WTC11 (cell line): ENCODE measurements at regions not wholly inside any gene's neighbourhood (a gene's known extent, or its start where the extent isn't known, plus 50 kb on each side); places are given as distances from the start of the nearest gene placed in this dataset.

Experiments used
- ATAC-seq: fragments of 200-7000 bp; cut with Tn5 transposase; 2 replicates; pipeline ENCODE4 v1.10.0; 2021; ENCODE audit warnings: mild to moderate bottlenecking, moderate library complexity
- CTCF ChIA-PET: fragments of 300-600 bp; sonication (Branson Sonifier 250); formaldehyde crosslinking; loops from one replicate; lab custom pipeline; 2021; ENCODE audit warnings: antibody characterized with exemption; lab: Charles Lee
- POLR2A ChIA-PET: fragments of 350-600 bp; sonication (Branson Sonifier 250); formaldehyde crosslinking; loops from one replicate; lab custom pipeline; 2021; ENCODE audit warnings: antibody characterized with exemption; lab: Charles Lee
- DNase-seq: peaks from one replicate; pipeline ENCODE4 v3.0.0; 2021; ENCODE audit warnings: low spot score
- H3K27ac Mint-ChIP-seq: 2 replicates; pipeline ENCODE4 v1.8.0; 2021; ENCODE audit warnings: mixed read lengths
- H3K27me3 Mint-ChIP-seq: 2 replicates; pipeline ENCODE4 v1.8.0; 2021; ENCODE audit warnings: low read depth, mild to moderate bottlenecking, moderate library complexity, mixed read lengths
- H3K36me3 Mint-ChIP-seq: 2 replicates; pipeline ENCODE4 v1.8.0; 2021; ENCODE audit warnings: mixed read lengths
- H3K4me1 Mint-ChIP-seq: 2 replicates; pipeline ENCODE4 v1.8.0; 2022; ENCODE audit warnings: mixed read lengths
- H3K4me3 Mint-ChIP-seq: 2 replicates; pipeline ENCODE4 v1.8.0; 2021; ENCODE audit warnings: mild to moderate bottlenecking, moderate library complexity, mixed read lengths
- H3K9me3 Mint-ChIP-seq: 2 replicates; pipeline ENCODE4 v1.8.0; 2021; ENCODE audit warnings: mixed read lengths
- CBFB ChIP-seq: sonication (generic); formaldehyde crosslinking; IDR thresholded peaks from 2 replicates; pipeline ENCODE4 v1.8.1; 2022; ENCODE audit warnings: mild to moderate bottlenecking, low read depth, missing genetic modification reagents
- GRHL2 ChIP-seq: fragments of 250-450 bp; sonication (Bioruptor Pico); IDR thresholded peaks from 2 replicates; pipeline ENCODE4 v1.8.0; 2022; ENCODE audit warnings: mild to moderate bottlenecking, moderate library complexity; ENCODE audit not compliant: insufficient replicate concordance, severe bottlenecking
- IRF2 ChIP-seq: sonication (generic); formaldehyde crosslinking; IDR thresholded peaks from 2 replicates; pipeline ENCODE4 v1.8.0; 2022; ENCODE audit warnings: low read depth, missing genetic modification reagents, borderline replicate concordance
- MYBL2 ChIP-seq: sonication (generic); formaldehyde crosslinking; IDR thresholded peaks from 2 replicates; pipeline ENCODE4 v1.8.1; 2023; ENCODE audit warnings: mild to moderate bottlenecking, moderate library complexity, missing genetic modification reagents
- NFATC4 ChIP-seq: fragments of 250-450 bp; sonication (Bioruptor Pico); IDR thresholded peaks from 2 replicates; pipeline ENCODE4 v1.9.0; 2021; ENCODE audit warnings: mild to moderate bottlenecking
- NR3C1 ChIP-seq: sonication (generic); formaldehyde crosslinking; conservative IDR thresholded peaks from 2 replicates; pipeline ENCODE4 v1.8.1; 2023; ENCODE audit warnings: low read depth, mild to moderate bottlenecking, missing genetic modification reagents
- PRRX2 ChIP-seq: fragments of 250-450 bp; sonication (Bioruptor Pico); IDR thresholded peaks from 2 replicates; pipeline ENCODE4 v1.8.0; 2021; ENCODE audit warnings: mild to moderate bottlenecking
- RORB ChIP-seq: fragments of 250-450 bp; sonication (Bioruptor Pico); IDR thresholded peaks from 2 replicates; pipeline ENCODE4 v1.9.0; 2021; ENCODE audit warnings: mild to moderate bottlenecking
- TEAD4 ChIP-seq: sonication (generic); formaldehyde crosslinking; IDR thresholded peaks from 2 replicates; pipeline ENCODE4 v1.8.0; 2022; ENCODE audit warnings: mild to moderate bottlenecking, missing genetic modification reagents
- TP53 ChIP-seq: sonication (generic); formaldehyde crosslinking; IDR thresholded peaks from 2 replicates; pipeline ENCODE4 v1.8.1; 2023; ENCODE audit warnings: mild to moderate bottlenecking, missing genetic modification reagents
- ZNF317 ChIP-seq: sonication (generic); formaldehyde crosslinking; IDR thresholded peaks from 2 replicates; pipeline ENCODE4 v1.8.1; 2023; ENCODE audit warnings: low read depth, mild to moderate bottlenecking, moderate library complexity, missing genetic modification reagents, borderline replicate concordance
- ZNF396 ChIP-seq: fragments of 250-450 bp; sonication (Bioruptor Pico); IDR thresholded peaks from 2 replicates; pipeline ENCODE4 v1.8.0; 2021; ENCODE audit warnings: mild to moderate bottlenecking, moderate library complexity, borderline replicate concordance
- ZNF423 ChIP-seq: fragments of 250-450 bp; sonication (Bioruptor Pico); IDR thresholded peaks from 2 replicates; pipeline ENCODE4 v2.1.2; 2022; ENCODE audit warnings: mild to moderate bottlenecking, moderate library complexity
- TF ChIP-seq, protein P1 (sequence below): fragments of 250-450 bp; sonication (Bioruptor Pico); IDR thresholded peaks from 2 replicates; pipeline ENCODE4 v1.9.0; 2021; ENCODE audit warnings: mild to moderate bottlenecking, borderline replicate concordance
- TF ChIP-seq, protein P2 (sequence below): sonication (generic); formaldehyde crosslinking; IDR thresholded peaks from 2 replicates; pipeline ENCODE4 v1.8.1; 2022; ENCODE audit warnings: low read depth, missing genetic modification reagents, borderline replicate concordance
- TF ChIP-seq, protein P3 (sequence below): sonication (generic); formaldehyde crosslinking; conservative IDR thresholded peaks from 2 replicates; pipeline ENCODE4 v1.8.1; 2022; ENCODE audit warnings: mild to moderate bottlenecking, missing genetic modification reagents
- TF ChIP-seq, protein P4 (sequence below): sonication (generic); formaldehyde crosslinking; IDR thresholded peaks from 2 replicates; pipeline ENCODE4 v1.8.0; 2022; ENCODE audit warnings: mild to moderate bottlenecking, missing genetic modification reagents
- TF ChIP-seq, protein P5 (sequence below): sonication (generic); formaldehyde crosslinking; IDR thresholded peaks from 2 replicates; pipeline ENCODE4 v1.8.1; 2023; ENCODE audit warnings: mild to moderate bottlenecking, missing genetic modification reagents, moderate library complexity

DNA sequence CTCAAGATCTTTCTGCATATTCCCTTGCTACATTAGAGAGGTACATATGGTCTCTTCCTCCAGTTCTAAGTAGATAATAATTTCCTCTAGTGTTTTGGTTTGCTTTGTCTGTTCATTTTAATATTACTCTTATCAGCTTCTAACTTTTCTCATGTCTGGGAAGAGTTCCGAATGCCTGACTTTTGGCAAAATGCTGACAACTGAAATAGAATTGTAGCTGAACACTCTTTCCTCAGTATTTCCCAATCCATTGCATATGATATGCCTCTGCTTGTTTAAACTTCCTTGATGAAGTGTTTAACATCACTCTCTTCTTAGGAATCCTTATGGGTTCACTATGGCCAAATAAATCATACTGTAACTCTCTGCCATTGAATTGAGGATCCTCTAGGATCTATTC lies 1510.1 kb downstream of the MRPL39 start:
- H3K27ac Mint-ChIP-seq = no peak overlapping the region
- no peak for ATAC-seq
- ChIA-PET POLR2A (interaction anchor here (0.6 kb wide), 1 partner anchor 25 kb away, joined by 3 read pairs; no protein-coding TSS in a partner anchor), CTCF (no interaction called here)
- H3K4me1 Mint-ChIP-seq = no peaks in the 10 kb centered on the region
- DNase-seq = no peak
- H3K36me3 Mint-ChIP-seq = peaks cover 32% of the 10 kb centered on the region
- no peak overlapping the region for H3K4me3 Mint-ChIP-seq
- no peaks in the 10 kb centered on the region for H3K27me3 Mint-ChIP-seq
- peaks cover 63% of the 10 kb centered on the region for H3K9me3 Mint-ChIP-seq
- TF ChIP-seq MYBL2 (CRISPR knock-in tag) (no peak), NR3C1 (no peak), ZNF396 (no peak), TP53 (CRISPR knock-in tag) (no peak), ZNF317 (CRISPR knock-in tag) (no peak), GRHL2 (CRISPR knock-in tag) (no peak), IRF2 (CRISPR knock-in tag) (no peak), PRRX2 (CRISPR knock-in tag) (no peak)
- TF ChIP-seq, protein P1, sequence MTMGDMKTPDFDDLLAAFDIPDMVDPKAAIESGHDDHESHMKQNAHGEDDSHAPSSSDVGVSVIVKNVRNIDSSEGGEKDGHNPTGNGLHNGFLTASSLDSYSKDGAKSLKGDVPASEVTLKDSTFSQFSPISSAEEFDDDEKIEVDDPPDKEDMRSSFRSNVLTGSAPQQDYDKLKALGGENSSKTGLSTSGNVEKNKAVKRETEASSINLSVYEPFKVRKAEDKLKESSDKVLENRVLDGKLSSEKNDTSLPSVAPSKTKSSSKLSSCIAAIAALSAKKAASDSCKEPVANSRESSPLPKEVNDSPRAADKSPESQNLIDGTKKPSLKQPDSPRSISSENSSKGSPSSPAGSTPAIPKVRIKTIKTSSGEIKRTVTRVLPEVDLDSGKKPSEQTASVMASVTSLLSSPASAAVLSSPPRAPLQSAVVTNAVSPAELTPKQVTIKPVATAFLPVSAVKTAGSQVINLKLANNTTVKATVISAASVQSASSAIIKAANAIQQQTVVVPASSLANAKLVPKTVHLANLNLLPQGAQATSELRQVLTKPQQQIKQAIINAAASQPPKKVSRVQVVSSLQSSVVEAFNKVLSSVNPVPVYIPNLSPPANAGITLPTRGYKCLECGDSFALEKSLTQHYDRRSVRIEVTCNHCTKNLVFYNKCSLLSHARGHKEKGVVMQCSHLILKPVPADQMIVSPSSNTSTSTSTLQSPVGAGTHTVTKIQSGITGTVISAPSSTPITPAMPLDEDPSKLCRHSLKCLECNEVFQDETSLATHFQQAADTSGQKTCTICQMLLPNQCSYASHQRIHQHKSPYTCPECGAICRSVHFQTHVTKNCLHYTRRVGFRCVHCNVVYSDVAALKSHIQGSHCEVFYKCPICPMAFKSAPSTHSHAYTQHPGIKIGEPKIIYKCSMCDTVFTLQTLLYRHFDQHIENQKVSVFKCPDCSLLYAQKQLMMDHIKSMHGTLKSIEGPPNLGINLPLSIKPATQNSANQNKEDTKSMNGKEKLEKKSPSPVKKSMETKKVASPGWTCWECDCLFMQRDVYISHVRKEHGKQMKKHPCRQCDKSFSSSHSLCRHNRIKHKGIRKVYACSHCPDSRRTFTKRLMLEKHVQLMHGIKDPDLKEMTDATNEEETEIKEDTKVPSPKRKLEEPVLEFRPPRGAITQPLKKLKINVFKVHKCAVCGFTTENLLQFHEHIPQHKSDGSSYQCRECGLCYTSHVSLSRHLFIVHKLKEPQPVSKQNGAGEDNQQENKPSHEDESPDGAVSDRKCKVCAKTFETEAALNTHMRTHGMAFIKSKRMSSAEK (CRISPR knock-in tag) = no peak
- TF ChIP-seq, protein P2, sequence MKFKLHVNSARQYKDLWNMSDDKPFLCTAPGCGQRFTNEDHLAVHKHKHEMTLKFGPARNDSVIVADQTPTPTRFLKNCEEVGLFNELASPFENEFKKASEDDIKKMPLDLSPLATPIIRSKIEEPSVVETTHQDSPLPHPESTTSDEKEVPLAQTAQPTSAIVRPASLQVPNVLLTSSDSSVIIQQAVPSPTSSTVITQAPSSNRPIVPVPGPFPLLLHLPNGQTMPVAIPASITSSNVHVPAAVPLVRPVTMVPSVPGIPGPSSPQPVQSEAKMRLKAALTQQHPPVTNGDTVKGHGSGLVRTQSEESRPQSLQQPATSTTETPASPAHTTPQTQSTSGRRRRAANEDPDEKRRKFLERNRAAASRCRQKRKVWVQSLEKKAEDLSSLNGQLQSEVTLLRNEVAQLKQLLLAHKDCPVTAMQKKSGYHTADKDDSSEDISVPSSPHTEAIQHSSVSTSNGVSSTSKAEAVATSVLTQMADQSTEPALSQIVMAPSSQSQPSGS (CRISPR knock-in tag) = no peak
- TF ChIP-seq, protein P3, sequence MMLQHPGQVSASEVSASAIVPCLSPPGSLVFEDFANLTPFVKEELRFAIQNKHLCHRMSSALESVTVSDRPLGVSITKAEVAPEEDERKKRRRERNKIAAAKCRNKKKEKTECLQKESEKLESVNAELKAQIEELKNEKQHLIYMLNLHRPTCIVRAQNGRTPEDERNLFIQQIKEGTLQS (CRISPR knock-in tag) = no peak
- TF ChIP-seq, protein P4, sequence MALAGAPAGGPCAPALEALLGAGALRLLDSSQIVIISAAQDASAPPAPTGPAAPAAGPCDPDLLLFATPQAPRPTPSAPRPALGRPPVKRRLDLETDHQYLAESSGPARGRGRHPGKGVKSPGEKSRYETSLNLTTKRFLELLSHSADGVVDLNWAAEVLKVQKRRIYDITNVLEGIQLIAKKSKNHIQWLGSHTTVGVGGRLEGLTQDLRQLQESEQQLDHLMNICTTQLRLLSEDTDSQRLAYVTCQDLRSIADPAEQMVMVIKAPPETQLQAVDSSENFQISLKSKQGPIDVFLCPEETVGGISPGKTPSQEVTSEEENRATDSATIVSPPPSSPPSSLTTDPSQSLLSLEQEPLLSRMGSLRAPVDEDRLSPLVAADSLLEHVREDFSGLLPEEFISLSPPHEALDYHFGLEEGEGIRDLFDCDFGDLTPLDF (CRISPR knock-in tag) = no peak

DNA sequence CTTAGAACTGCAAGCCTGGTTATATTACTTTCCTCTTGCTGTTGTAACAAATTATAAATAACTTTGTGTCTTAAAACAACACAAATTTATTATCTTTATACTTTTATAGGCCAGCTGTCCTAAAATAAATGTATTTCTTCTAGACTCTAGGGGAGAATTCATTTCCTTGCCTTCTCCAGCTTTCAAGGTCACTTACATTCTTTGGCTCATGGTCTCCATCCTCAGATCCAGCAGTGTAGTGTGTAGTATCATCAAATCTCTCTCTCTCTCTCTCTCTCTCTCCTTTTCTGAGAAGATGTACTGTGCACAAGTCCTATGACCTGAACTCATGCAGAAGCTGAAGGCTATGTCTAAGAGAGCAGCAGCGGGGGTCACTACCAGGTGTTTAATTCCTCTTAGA lies 1510.6 kb downstream of the MRPL39 start:
- Mint-ChIP-seq H3K27ac (no peak overlapping the region), H3K27me3 (no peaks in the 10 kb centered on the region; the same call in 1 of the 2 replicates), H3K9me3 (peaks cover 67% of the 10 kb centered on the region), H3K4me1 (no peaks in the 10 kb centered on the region)
- CTCF ChIA-PET = no interaction called here
- no peak for ATAC-seq
- POLR2A ChIA-PET = interaction anchor here (0.6 kb wide), 1 partner anchor 26 kb away, joined by 3 read pairs; no protein-coding TSS in a partner anchor
- TF ChIP-seq ZNF423 = no peak
- TF ChIP-seq, protein P5, sequence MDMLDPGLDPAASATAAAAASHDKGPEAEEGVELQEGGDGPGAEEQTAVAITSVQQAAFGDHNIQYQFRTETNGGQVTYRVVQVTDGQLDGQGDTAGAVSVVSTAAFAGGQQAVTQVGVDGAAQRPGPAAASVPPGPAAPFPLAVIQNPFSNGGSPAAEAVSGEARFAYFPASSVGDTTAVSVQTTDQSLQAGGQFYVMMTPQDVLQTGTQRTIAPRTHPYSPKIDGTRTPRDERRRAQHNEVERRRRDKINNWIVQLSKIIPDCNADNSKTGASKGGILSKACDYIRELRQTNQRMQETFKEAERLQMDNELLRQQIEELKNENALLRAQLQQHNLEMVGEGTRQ (CRISPR knock-in tag) = no peak
- no peak for TF ChIP-seq TEAD4 (CRISPR knock-in tag)
- TF ChIP-seq MYBL2 (CRISPR knock-in tag) = no peak
- no peak for TF ChIP-seq CBFB
- no peak for TF ChIP-seq NFATC4
- TF ChIP-seq, protein P2 (CRISPR knock-in tag) = no peak
- no peak for TF ChIP-seq RORB (CRISPR knock-in tag)
- TF ChIP-seq, all 79 proteins: peak for 0
- Mint-ChIP-seq H3K4me3 (no peak overlapping the region), H3K36me3 (peaks cover 35% of the 10 kb centered on the region)
- no peak for DNase-seq
